Upper lobe of right lung (tissue), 1 donor: ENCODE measurements at regions not wholly inside any gene's neighbourhood (a gene's known extent, or its start where the extent isn't known, plus 50 kb on each side); places are given as distances from the start of the nearest gene placed in this dataset.

Experiments
- ATAC-seq: fragments of 200-7000 bp; cut with Tn5 transposase; one replicate; pipeline ENCODE4 v1.9.1; 2020; ENCODE audit warnings: mild to moderate bottlenecking, moderate library complexity
- DNase-seq: peaks from one replicate; pipeline ENCODE4 v3.0.0-alpha.2; 2020
- H3K27ac ChIP-seq: fragments of 200-600 bp; one replicate; pipeline ENCODE4 v1.8.0; 2022
- H3K27me3 ChIP-seq: fragments of 200-600 bp; one replicate; pipeline ENCODE4 v1.8.0; 2022; ENCODE audit warnings: mild to moderate bottlenecking
- H3K36me3 ChIP-seq: fragments of 200-600 bp; one replicate; pipeline ENCODE4 v1.8.0; 2022
- H3K4me1 ChIP-seq: fragments of 200-600 bp; one replicate; pipeline ENCODE4 v1.8.0; 2022
- H3K4me3 ChIP-seq: fragments of 200-600 bp; one replicate; pipeline ENCODE4 v1.8.0; 2022; ENCODE audit warnings: mild to moderate bottlenecking
- H3K9me3 ChIP-seq: fragments of 200-600 bp; one replicate; pipeline ENCODE4 v1.8.0; 2022
- CTCF ChIP-seq: fragments of 200-600 bp; IDR thresholded peaks from one replicate; pipeline ENCODE4 v1.8.0; 2022; ENCODE audit warnings: antibody characterized with exemption
- intact Hi-C: fragments of 100-400 bp; cut with DNase I; formaldehyde crosslinking; loops from one replicate; pipeline ENCODE4 v1.11.0; 2022
- donor health status: DM: no; HTN: yes; CAD: no; lungs with severe emphysema.

GRCh38 chr12:92331383-92331782 lies 185.7 kb upstream of the BTG1 start:
- ATAC-seq: no peak
- Histone ChIP-seq H3K27ac (no peak overlapping the region), H3K4me3 (no peak overlapping the region), H3K27me3 (no peaks in the 10 kb centered on the region), H3K9me3 (no peaks in the 10 kb centered on the region), H3K36me3 (no peaks in the 10 kb centered on the region), H3K4me1 (no peaks in the 10 kb centered on the region)
- intact Hi-C loops: no loop called here
- DNase-seq: no peak
- no peak for TF ChIP-seq CTCF

GRCh38 chr12:92330654-92331053 lies 185.0 kb upstream of the BTG1 start:
- Histone ChIP-seq H3K27ac (no peak overlapping the region), H3K4me3 (no peak overlapping the region), H3K9me3 (no peaks in the 10 kb centered on the region), H3K4me1 (no peaks in the 10 kb centered on the region), H3K27me3 (no peaks in the 10 kb centered on the region), H3K36me3 (no peaks in the 10 kb centered on the region)
- ATAC-seq (no peak), DNase-seq (no peak)
- intact Hi-C loops: no loop called here
- no peak for TF ChIP-seq CTCF

GRCh38 chr12:92326877-92327276 lies 181.2 kb upstream of the BTG1 start:
- Histone ChIP-seq H3K4me1 (no peaks in the 10 kb centered on the region), H3K9me3 (no peaks in the 10 kb centered on the region), H3K36me3 (no peaks in the 10 kb centered on the region), H3K27ac (no peak overlapping the region), H3K4me3 (no peak overlapping the region), H3K27me3 (no peaks in the 10 kb centered on the region)
- DNase-seq (no peak), ATAC-seq (no peak)
- no peak for TF ChIP-seq CTCF
- intact Hi-C loops: no loop called here

GRCh38 chr12:92324849-92325500 lies 179.3 kb upstream of the BTG1 start:
- no peak for ATAC-seq
- Histone ChIP-seq H3K36me3 (no peaks in the 10 kb centered on the region), H3K4me3 (no peak overlapping the region), H3K4me1 (no peaks in the 10 kb centered on the region), H3K27me3 (no peaks in the 10 kb centered on the region), H3K27ac (no peak overlapping the region), H3K9me3 (no peaks in the 10 kb centered on the region)
- intact Hi-C loops: no loop called here
- TF ChIP-seq CTCF: no peak
- DNase-seq: no peak

GRCh38 chr12:92312463-92312964 lies 166.9 kb upstream of the BTG1 start:
- Histone ChIP-seq H3K9me3 (no peaks in the 10 kb centered on the region), H3K4me1 (no peaks in the 10 kb centered on the region), H3K36me3 (no peaks in the 10 kb centered on the region), H3K27me3 (no peaks in the 10 kb centered on the region), H3K4me3 (no peak overlapping the region), H3K27ac (no peak overlapping the region)
- DNase-seq (no peak), ATAC-seq (no peak)
- intact Hi-C loops: no loop called here
- TF ChIP-seq CTCF: no peak
